ENCODE measurements at regions not wholly inside any gene's neighbourhood (a gene's known extent, or its start where the extent isn't known, plus 50 kb on each side); places are given as distances from the start of the nearest gene placed in this dataset.
"Not testable (repeated sequence)": the region's sequence is repeated elsewhere in the genome, so short reads cannot be mapped to it uniquely, and the experiment has no call there.

DNA sequence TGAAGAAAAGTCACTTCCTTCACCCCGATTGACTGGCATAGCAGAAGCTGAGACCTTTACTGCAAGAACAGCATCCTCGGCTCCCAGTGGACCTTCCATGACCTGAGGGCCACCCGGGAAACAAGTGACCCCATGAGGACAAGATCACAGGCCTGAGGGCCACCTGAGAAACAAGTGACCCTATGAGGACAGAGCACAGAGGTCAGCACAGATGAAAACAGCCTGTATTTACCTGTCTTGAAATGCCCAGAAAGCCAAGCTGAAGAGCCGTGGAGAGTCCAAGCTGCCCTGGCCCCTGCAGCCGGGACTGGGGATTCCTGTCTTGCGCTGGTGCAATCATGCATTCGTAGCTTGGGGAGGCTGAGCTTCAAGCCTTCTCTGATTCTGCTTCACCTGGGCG lies 114.2 kb upstream of the SPACA7 start:
- no peak for DNase-seq (ENCODE audit: low spot score)

DNA sequence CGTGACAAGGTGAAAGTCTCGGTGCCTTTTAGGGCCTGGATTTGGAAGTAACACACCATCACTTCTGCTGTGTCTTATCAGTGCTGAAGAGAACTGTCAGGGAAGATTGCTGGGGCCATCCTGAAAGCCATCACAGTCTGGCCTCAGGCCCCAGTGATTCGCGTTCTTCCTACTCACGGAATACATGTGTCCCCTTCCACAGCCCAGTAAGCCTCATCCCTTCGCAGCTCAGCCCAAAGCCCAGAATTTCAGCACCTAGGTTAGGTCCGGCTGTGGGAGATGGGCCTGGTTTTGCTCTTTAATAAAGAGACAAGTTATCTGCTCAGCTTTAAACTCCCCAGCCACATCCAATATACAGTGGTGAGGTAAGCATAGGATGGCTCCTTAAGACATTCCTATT lies 113.0 kb upstream of the SPACA7 start:
- no peak for DNase-seq (ENCODE audit: low spot score)

DNA sequence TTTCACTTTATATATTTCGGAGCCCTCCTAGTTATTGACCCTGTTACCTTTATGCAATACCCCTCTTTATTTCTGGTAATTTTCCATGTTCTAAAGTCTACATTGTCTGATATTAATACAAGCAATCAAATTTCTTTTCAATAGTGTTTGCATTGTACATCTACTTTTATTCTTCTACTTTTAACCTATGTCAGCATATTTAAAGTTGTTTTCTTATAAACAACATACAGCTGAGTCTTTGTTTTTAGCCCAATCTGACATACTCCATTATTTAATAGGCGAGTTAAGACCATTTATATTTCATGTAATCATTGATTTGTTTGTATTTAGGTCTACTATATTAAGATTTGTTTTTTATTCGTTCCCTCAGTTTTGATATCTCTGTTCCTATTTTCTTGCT lies 108.5 kb upstream of the SPACA7 start:
- no peak for DNase-seq (ENCODE audit: low spot score)

DNA sequence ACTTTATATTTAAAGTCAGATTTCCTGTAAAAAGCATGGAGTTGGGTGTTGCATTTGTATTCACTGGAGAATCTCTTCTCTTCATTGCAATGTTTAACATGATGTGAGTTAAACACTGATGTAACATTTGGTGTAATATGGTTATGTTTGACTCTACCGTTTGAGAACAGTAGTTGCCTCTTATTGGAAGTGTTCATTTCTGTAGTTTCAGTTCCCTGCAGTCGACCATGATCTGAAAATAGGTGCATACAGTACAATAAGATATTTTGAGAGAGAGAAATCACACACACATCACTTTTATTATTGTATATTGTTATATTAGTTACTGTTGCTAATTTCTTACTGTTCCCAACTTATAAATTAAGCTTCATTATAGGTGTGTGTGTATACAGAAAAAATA lies 105.2 kb upstream of the SPACA7 start:
- no peak for DNase-seq (ENCODE audit: low spot score)

- not testable (repeated sequence) for DNase-seq (ENCODE audit: low spot score)
These were observed 89.4 kb upstream of the SPACA7 start for GRCh38 chr13:112286733-112287132.

GRCh38 chr13:112320303-112320702 lies 55.9 kb upstream of the SPACA7 start:
- DNase-seq (ENCODE audit: low spot score) = no peak

DNA sequence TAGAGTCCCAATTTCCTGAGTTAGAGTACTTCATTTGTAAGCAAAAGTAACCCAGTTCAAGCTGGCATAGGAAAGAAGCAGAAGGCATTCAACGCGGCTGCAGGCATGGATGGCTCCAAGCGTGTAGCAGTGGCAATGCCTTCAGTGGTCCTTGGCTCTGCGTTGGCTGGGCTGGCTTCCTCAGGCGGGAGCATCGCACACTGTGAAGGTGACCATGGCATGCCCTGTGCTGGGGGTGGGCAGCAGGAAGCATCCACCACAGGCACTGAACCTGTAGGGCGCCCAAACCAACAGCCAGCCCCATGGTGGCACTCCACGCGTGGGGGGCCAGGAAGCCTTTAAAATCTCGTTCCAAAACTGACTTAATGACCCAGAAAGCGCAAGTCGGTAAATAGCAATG lies 53.6 kb upstream of the SPACA7 start:
- no peak for DNase-seq (ENCODE audit: low spot score)

- no peak for DNase-seq (ENCODE audit: low spot score)
These were observed 52.0 kb upstream of the SPACA7 start for GRCh38 chr13:112324116-112324515.

DNA sequence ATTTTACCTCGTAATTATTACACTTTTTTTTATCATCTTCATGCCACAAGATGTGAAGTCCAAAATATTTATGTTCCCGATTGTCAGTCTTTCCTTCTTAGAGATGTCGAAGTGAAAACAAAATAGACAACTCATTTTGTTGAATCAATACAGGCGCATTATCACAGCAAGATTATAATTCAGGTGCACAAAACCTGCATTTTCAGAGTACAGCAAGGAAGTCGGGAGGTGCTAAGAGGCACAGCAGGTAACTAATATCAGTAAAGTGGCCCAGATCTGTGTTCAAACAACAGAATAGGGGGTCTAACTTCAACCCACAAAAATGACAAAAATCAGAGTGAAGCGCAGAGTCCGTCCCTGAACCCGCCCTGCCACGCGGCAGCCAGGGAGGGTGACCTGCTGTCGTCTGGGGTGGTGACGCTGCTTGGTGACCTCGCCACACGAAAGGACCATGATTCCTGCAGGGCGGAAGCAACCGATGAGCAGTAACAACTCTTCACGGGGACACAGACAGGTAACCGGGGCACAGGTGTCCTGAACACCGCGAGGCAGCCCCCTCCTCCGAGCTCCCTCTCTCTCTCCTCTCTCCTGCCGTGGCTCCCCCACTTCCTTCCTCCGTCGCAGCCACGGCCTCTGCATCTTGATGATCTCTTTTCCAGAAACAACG lies 50.9 kb upstream of the SPACA7 start:
- no peak for DNase-seq (ENCODE audit: low spot score)

DNA sequence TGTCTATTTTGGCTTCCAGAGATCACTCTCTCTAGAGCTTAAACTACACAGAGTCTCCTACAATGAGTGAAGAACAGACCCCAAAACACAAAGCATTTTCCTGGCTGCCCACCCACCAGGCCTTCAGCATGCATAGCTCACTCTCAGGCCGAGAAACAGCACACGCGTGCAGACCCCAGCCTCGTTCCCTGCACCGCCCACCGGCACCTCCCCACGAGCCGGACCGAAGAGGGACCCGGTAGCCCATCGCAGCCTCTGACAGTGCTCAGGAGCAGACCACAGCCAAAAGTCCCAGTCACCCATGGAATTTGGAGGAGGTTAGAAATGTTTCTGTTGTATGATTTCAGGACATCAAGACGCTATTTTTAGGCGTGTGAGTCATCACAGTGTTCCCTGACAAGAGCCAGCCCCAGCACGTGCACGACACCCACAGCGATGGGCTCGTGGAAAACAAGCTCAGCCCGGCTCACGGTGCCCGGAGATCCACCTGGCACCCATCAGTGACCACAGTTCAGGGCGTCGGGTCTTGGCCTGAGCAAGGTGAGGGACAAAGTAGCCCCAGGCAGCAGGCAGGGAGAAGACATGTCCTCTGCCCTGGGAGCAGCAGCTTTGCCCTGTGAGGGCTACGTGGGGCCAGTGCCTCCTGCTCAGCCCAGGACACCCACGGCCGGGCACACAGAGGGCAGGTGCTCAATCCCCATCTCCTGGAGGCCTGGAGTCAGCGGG lies 50.1 kb upstream of the SPACA7 start:
- no peak for DNase-seq (ENCODE audit: low spot score)

Data from HT-29 (cell line).